SK-N-SH treated with all-trans-retinoic acid at 6 μM for 48 hours (cell line): ENCODE measurements at regions not wholly inside any gene's neighbourhood (a gene's known extent, or its start where the extent isn't known, plus 50 kb on each side); places are given as distances from the start of the nearest gene placed in this dataset.
A peak's percentile ranks its signal among the peaks of the same experiment; 100 is the strongest.

Source experiments
- ARNTL ChIP-seq: fragments of 450-650 bp; formaldehyde crosslinking; IDR thresholded peaks from 2 replicates; pipeline ENCODE4 v1.5.0; 2020; ENCODE audit warnings: low read depth, mild to moderate bottlenecking, moderate library complexity, borderline replicate concordance
- CSDC2 ChIP-seq: fragments of 250-450 bp; sonication (Bioruptor Pico); IDR thresholded peaks from 2 replicates; pipeline ENCODE4 v1.5.0; 2020; ENCODE audit warnings: mild to moderate bottlenecking, moderate library complexity
- ZNF8 ChIP-seq: fragments of 450-650 bp; formaldehyde crosslinking; IDR thresholded peaks from 2 replicates; pipeline ENCODE4 v1.5.0; 2020; ENCODE audit warnings: mild to moderate bottlenecking, moderate library complexity

GRCh38 chr13:104318121-104318520 lies 1251.9 kb upstream of the SLC10A2 start:
- no peak for TF ChIP-seq CSDC2 (CRISPR knock-in tag)
- TF ChIP-seq ARNTL (CRISPR knock-in tag): no peak
- 0 out of 2 replicates have a peak, but pooled peaks have one; percentile 35 for TF ChIP-seq ZNF8 (CRISPR knock-in tag)
